PC-3 (cell line): ENCODE measurements at regions not wholly inside any gene's neighbourhood (a gene's known extent, or its start where the extent isn't known, plus 50 kb on each side); places are given as distances from the start of the nearest gene placed in this dataset.

Experiments
- ATAC-seq: fragments of 200-7000 bp; cut with Tn5 transposase; 2 replicates; pipeline ENCODE4 v1.9.1; 2020; ENCODE audit warnings: mild to moderate bottlenecking, moderate library complexity
- BruUV-seq: library from RNA; stranded (reverse); fragments of 400-500 nt; replicated peaks from 2 replicates; lab custom pipeline; 2021; lab: Mats Ljungman, UMichigan
- CTCF ChIA-PET: fragments of 300-600 bp; sonication (Branson Sonifier 250); formaldehyde crosslinking; loops from one replicate; lab custom pipeline; 2022; ENCODE audit warnings: antibody characterized with exemption; lab: Charles Lee
- POLR2A ChIA-PET: fragments of 300-600 bp; sonication (Branson Sonifier 250); formaldehyde crosslinking; loops from one replicate; lab custom pipeline; 2022; ENCODE audit warnings: antibody characterized with exemption; ENCODE audit not compliant: unreplicated experiment; lab: Charles Lee
- DNase-seq: peaks from one replicate; pipeline ENCODE4 v3.0.0-alpha.2; 2015
- H2AFZ ChIP-seq: fragments of 300-600 bp; sonication (generic); 2 replicates; pipeline ENCODE4 v1.6.0; 2016; ENCODE audit warnings: antibody characterized with exemption, low read length
- H3F3A ChIP-seq: fragments of 300-600 bp; sonication (generic); one replicate; pipeline ENCODE4 v1.6.0; 2017; ENCODE audit warnings: antibody characterized with exemption, low read length, control low read depth, mild to moderate bottlenecking; ENCODE audit not compliant: unreplicated experiment
- H3K27ac ChIP-seq: fragments of 300-600 bp; sonication (generic); 2 replicates; pipeline ENCODE4 v1.5.1; 2016; ENCODE audit warnings: mild to moderate bottlenecking, low read length
- H3K27me3 ChIP-seq: fragments of 300-600 bp; sonication (generic); 2 replicates; pipeline ENCODE4 v1.6.1; 2016; ENCODE audit warnings: low read length, mixed read lengths
- H3K36me3 ChIP-seq: fragments of 300-600 bp; sonication (generic); 2 replicates; pipeline ENCODE4 v1.6.1; 2016; ENCODE audit warnings: low read depth, mixed run types, low read length, mixed read lengths
- H3K4me1 ChIP-seq: fragments of 300-600 bp; sonication (generic); 2 replicates; pipeline ENCODE4 v1.5.1; 2016; ENCODE audit warnings: low read length; ENCODE audit not compliant: insufficient read depth
- H3K4me2 ChIP-seq: fragments of 300-600 bp; sonication (generic); 2 replicates; pipeline ENCODE4 v1.6.0; 2016; ENCODE audit warnings: low read length
- H3K4me3 ChIP-seq: fragments of 300-600 bp; sonication (generic); 2 replicates; pipeline ENCODE4 v1.5.1; 2016; ENCODE audit warnings: mild to moderate bottlenecking, low read length, mixed read lengths
- H3K79me2 ChIP-seq: fragments of 300-600 bp; sonication (generic); 2 replicates; pipeline ENCODE4 v1.6.1; 2017; ENCODE audit warnings: low read length, mixed read lengths
- H3K9ac ChIP-seq: fragments of 300-600 bp; sonication (generic); 2 replicates; pipeline ENCODE4 v1.6.0; 2016; ENCODE audit warnings: mild to moderate bottlenecking, low read length
- H3K9me2 ChIP-seq: fragments of 300-600 bp; sonication (generic); replicated peaks from 2 replicates; pipeline ENCODE4 v1.6.1; 2016; ENCODE audit warnings: mixed run types, low read length, mixed read lengths
- H3K9me3 ChIP-seq: fragments of 300-600 bp; sonication (generic); 2 replicates; pipeline ENCODE4 v1.6.1; 2016; ENCODE audit warnings: low read length, mixed read lengths
- H4K20me1 ChIP-seq: fragments of 300-600 bp; sonication (generic); 2 replicates; pipeline ENCODE4 v1.6.1; 2016; ENCODE audit warnings: low read length, mixed read lengths
- CTCF ChIP-seq: fragments of 300-600 bp; sonication (generic); conservative IDR thresholded peaks from 2 replicates; pipeline ENCODE4 v1.5.1; 2017; ENCODE audit warnings: antibody characterized with exemption, low read depth, mild to moderate bottlenecking, low read length
- EZH2 ChIP-seq: fragments of 300-600 bp; sonication (generic); IDR thresholded peaks from one replicate; pipeline ENCODE4 v1.6.1; 2017; ENCODE audit warnings: antibody characterized with exemption, mild to moderate bottlenecking, low read length; ENCODE audit not compliant: unreplicated experiment
- EZH2phosphoT487 ChIP-seq: fragments of 300-600 bp; sonication (generic); IDR thresholded peaks from 2 replicates; pipeline ENCODE4 v1.6.1; 2018; ENCODE audit warnings: mild to moderate bottlenecking, antibody characterized with exemption, low read length, borderline replicate concordance
- intact Hi-C: fragments of 100-400 bp; cut with micrococcal nuclease; formaldehyde crosslinking; loops from 2 replicates; pipeline ENCODE4 v1.9.0; 2023

GRCh38 chr1:80472145-80472544, 1328.6 kb upstream of the ADGRL2 start:
- CTCF ChIA-PET = no interaction called here
- Histone ChIP-seq H3K27me3 (no peaks in the 10 kb centered on the region), H4K20me1 (no peaks in the 10 kb centered on the region), H3K36me3 (no peaks in the 10 kb centered on the region), H3F3A (no peaks in the 10 kb centered on the region), H3K4me1 (no peaks in the 10 kb centered on the region), H3K9me3 (no peaks in the 10 kb centered on the region), H3K4me2 (no peak overlapping the region), H3K79me2 (no peaks in the 10 kb centered on the region), H3K9ac (no peak overlapping the region), H3K9me2 (no peaks in the 10 kb centered on the region), H2AFZ (no peak overlapping the region), H3K4me3 (no peak overlapping the region), H3K27ac (no peak overlapping the region)
- DNase-seq (no peak), ATAC-seq (no peak)
- intact Hi-C loops = no loop called here
- POLR2A ChIA-PET = no interaction called here
- BruUV-seq = no TSS peak
- TF ChIP-seq CTCF (no peak), EZH2phosphoT487 (no peak), EZH2 (no peak)

GRCh38 chr1:80468356-80468755, 1332.4 kb upstream of the ADGRL2 start:
- no peak overlapping the region for H3K9ac ChIP-seq
- ATAC-seq (no peak), DNase-seq (no peak)
- H3K36me3 ChIP-seq = no peaks in the 10 kb centered on the region
- intact Hi-C loops = loop anchor here (10.0 kb wide), 1 partner anchor 186 kb away; no protein-coding TSS in a partner anchor
- no peak overlapping the region for H2AFZ ChIP-seq
- no peak overlapping the region for H3K4me2 ChIP-seq
- no peak overlapping the region for H3K27ac ChIP-seq
- no peaks in the 10 kb centered on the region for H3K9me2 ChIP-seq
- no peaks in the 10 kb centered on the region for H3K27me3 ChIP-seq
- TF ChIP-seq CTCF = no peak
- BruUV-seq = no TSS peak
- no peaks in the 10 kb centered on the region for H3K4me1 ChIP-seq
- ChIA-PET POLR2A (no interaction called here), CTCF (no interaction called here)
- no peaks in the 10 kb centered on the region for H3K79me2 ChIP-seq
- no peaks in the 10 kb centered on the region for H3K9me3 ChIP-seq
- no peak overlapping the region for H3K4me3 ChIP-seq
- no peaks in the 10 kb centered on the region for H3F3A ChIP-seq
- H4K20me1 ChIP-seq = no peaks in the 10 kb centered on the region

- intact Hi-C loops = loop anchor here (10.0 kb wide), 1 partner anchor 193 kb away; no protein-coding TSS in a partner anchor
- no peak overlapping the region for H3K9ac ChIP-seq
- TF ChIP-seq CTCF (no peak), EZH2phosphoT487 (no peak), EZH2 (no peak)
- H3F3A ChIP-seq = no peaks in the 10 kb centered on the region
- H3K9me2 ChIP-seq = no peaks in the 10 kb centered on the region
- no peak for DNase-seq
- no peak overlapping the region for H3K27ac ChIP-seq
- POLR2A ChIA-PET = no interaction called here
- CTCF ChIA-PET = no interaction called here
- H3K4me2 ChIP-seq = no peak overlapping the region
- no peaks in the 10 kb centered on the region for H3K27me3 ChIP-seq
- no peaks in the 10 kb centered on the region for H3K36me3 ChIP-seq
- no TSS peak for BruUV-seq
- H3K79me2 ChIP-seq = no peaks in the 10 kb centered on the region
- H3K9me3 ChIP-seq = no peaks in the 10 kb centered on the region
- H2AFZ ChIP-seq = no peak overlapping the region
- H3K4me1 ChIP-seq = no peaks in the 10 kb centered on the region
- no peaks in the 10 kb centered on the region for H4K20me1 ChIP-seq
- H3K4me3 ChIP-seq = no peak overlapping the region
- no peak for ATAC-seq
Observed at GRCh38 chr1:80462006-80462405, 1338.7 kb upstream of the ADGRL2 start.
